Activated CD8-positive, alpha-beta memory T cell treated with anti-CD3 and anti-CD28 coated beads, Interleukin-2, amount 50 U/mL, for 24 hours (primary cell): ENCODE measurements at regions not wholly inside any gene's neighbourhood (a gene's known extent, or its start where the extent isn't known, plus 50 kb on each side); places are given as distances from the start of the nearest gene placed in this dataset.

Experiments
- DNase-seq: peaks from one replicate; pipeline ENCODE4 v3.0.0-alpha.2; 2020; ENCODE audit errors: extremely low read depth

- DNase-seq = no peak
These were observed 583.9 kb downstream of the SEMA5A start for GRCh38 chr5:8961956-8962355.

GRCh38 chr5:8981016-8981415, 564.9 kb downstream of the SEMA5A start:
- DNase-seq = no peak

DNA sequence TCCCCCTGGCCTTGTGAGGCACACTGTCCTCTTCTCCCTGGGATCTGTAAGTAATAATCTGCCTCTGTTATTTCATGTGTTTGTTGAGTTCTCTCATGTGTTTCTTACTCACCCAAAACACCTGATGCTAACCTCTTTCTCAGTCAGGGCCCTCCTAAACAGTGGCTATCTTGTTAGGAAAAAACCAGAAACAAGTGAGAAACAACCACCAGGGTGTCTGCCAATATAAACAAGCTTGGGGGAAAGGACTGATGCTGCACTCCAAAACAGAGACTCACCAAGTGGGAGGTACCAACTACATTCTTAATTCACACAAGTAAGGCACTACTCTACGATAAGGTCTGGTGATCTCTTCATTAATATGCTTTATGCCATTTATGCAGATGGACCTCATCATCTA, 564.4 kb downstream of the SEMA5A start:
- DNase-seq = no peak

- DNase-seq = no peak
These were observed 561.5 kb downstream of the SEMA5A start for GRCh38 chr5:8984386-8984785.
